Forelimb muscle (tissue), 1 donor: ENCODE measurements at regions not wholly inside any gene's neighbourhood (a gene's known extent, or its start where the extent isn't known, plus 50 kb on each side); places are given as distances from the start of the nearest gene placed in this dataset.

ENCODE experiments used
- DNase-seq: peaks from one replicate; pipeline ENCODE4 v3.0.0-alpha.2; 2013; ENCODE audit warnings: low read depth

DNA sequence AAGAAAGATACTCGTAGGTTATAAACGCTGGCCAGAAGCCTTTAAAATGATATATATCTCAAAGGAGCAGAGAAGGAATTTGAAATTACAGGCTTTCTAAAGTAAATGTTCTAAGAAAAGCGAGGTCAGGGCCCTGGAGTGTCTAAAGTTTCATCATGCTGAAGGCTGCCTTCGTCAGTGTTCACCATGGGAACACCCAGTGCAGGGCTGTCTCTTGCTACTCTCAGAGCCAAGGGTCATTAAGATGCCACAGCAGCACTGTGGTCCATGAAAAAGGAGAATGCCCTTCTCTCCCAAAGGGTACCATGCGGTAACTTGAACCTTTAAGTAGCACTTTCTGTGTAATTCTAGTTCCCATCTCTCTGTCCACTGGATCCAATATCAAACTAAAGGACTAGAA is 174.5 kb upstream of the NWD2 start:
- no peak for DNase-seq

DNA sequence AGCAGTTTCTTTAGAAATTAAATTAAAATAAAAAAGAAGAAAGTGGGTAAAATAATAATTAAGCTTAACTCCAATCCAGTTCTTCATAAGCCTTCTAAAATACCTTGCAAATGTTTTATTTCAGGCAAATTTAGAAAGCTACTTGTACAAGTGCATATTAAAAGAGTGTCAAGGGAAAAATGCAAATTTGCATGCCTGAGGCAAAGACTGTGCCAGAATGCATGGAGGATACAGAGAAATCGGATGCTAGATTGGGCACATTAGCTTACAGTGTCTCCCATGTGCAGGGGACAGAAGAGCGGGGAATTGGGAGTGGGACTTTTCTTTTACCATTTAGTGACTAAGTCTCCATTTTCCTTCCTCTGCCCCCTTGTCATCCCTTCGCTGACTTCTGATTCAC is 173.0 kb upstream of the NWD2 start:
- DNase-seq: no peak

DNA sequence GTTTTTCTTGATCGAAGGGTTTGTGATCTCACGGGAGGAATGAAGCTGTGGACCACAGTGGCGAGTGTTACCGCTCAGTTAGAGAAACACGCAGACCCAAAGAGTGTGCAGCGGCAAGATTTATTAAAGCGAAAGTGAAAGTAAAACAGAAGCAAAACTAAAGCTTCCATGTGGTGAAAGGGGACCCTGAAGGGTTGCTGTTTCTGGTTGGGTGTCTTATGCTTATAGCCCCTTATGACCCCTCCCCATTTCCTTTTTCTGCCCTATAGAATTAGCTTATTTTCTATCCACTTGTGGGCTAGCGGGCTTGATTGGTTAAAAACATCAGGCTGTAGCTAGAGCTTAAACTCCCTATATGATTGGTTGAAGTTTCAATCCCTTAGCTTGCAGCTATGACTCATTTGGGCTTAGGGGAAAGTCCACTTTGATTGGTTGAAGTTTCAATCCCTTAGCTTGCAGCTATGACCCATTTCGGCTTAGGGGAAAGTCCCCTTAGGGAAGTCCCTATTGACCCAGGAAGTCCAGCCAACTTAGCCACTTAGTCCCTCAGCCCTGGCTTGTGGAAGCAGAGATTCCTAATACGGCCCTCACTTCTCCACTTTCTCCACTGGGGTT is 171.2 kb upstream of the NWD2 start:
- DNase-seq: no peak

DNA sequence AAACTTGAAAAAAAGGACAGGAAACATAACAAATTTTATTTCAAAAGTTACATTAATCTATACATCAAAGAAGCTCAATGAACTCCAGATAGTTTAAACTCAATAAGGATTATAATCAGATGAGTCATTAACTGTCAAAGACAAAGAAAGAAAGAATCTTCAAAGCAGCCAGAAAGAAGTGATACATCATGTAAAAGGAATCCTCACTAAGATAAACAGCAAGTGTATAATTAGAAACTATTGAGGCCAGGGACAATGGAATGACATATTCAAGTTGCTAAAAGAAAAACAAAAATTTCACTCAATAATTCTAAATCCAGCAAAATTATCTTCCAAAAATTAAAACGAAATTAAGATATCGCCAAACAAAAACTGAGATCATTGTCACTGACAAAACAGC is 161.6 kb upstream of the NWD2 start:
- no peak for DNase-seq

DNA sequence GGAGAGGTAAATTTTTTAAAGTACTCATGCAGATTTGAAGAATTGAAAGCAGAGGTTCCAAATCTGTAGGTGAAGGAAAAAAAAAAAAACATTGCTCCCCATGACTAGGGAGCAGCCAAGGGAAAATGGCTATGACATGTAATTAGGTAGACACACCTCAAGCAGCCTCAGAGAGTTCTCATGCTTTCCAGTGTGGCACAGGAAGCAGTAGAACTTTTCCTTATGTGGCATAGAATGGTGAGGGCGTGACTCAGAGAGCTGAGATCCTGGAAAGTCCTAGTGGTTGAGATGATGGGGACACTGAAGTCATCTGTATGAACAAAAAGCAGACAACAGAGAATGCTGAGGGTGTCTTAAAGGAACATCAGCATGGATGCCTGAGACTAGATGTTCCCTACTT is 148.6 kb upstream of the NWD2 start:
- no peak for DNase-seq

DNA sequence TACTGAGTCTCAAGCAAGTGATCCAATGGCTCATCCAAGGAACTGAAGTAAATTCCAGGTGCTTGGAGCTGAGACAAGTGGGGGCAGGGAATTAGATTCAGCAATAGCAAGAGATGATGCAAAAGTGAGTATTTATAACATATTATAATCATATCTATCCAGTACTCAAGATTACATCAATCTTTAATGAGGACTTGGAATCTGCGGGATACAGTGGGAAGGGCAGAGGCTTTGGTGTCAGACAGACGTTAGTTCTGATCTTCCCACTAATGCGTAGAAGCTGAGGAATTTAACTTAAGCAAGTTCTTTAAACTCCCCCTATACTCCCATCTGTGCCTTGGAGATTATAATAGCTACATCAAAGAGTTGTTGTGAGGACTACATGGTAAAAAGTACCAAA is 143.4 kb upstream of the NWD2 start:
- DNase-seq: no peak

DNA sequence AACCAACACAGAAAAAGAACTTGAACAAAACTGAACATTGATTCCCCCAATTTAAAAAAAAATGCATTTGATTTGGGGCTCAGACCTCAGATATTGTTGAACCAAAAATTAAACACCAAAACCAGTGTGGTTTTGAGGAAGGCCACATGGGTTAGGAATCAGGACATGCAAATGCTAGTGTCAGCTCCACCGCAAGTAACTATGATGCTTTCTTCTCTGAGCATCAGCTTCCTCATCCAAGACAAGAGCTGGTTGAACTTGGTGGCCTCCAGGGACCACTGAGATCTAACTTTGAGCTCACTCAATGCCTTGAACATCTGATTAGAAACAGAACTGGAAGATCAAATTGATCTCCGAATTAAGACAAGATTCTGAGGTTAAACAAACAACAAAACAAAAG is 142.9 kb upstream of the NWD2 start:
- no peak for DNase-seq

DNA sequence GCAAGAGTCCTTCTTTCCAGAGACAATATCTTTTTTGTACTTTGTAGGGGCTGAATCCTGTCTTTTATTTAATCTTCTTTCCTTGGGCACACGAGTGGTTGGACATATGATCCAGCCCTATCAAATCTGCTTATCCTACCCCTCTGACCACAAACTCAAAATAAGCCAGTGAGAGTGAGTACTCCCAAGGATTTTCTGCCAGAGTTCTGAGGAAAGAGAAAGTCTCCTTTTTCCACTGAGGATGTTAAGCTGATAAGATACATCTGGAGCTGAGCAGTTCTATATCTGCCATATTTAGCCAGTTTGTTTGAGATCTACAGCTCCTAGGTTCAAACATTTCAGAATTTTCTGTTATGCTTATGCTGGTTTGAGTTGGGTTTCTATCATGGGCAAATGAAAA is 134.8 kb upstream of the NWD2 start:
- DNase-seq: no peak

DNA sequence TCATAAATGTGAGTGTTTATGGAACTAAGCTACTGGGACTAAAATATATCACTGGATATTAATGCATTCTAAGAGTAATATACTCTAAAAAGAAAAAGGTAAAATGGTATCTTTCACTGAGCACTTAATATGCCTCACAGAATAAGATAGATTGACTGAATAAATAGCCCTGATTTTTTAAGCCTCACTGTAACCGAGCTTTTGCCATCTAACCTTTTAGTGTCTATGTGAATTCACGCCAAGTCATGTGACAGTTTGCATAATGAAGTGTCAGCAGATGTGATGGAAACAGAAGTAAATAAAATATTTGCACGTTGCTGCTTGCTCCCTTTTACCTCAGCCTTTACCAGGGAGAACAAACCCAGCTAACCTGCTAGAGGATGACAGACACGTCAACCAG is 119.7 kb upstream of the NWD2 start:
- DNase-seq: no peak

DNA sequence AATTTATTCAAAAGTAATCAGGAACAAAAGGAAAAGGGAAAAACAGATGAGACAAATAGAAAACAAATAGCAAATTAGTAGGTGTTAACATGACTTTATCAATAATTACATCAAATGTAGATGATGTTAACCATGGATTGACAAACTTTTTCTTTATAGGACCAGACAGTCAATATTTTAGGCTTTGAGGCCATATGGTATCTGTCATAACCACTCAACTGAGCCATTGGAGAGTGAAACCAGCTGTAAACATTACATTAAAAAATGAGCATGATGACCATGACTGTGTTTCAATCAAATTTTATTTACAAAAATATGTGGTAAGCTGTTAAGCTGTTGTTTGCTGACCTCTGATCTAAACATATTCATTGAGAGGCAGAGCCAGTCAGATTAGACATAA is 118.5 kb upstream of the NWD2 start:
- no peak for DNase-seq

DNA sequence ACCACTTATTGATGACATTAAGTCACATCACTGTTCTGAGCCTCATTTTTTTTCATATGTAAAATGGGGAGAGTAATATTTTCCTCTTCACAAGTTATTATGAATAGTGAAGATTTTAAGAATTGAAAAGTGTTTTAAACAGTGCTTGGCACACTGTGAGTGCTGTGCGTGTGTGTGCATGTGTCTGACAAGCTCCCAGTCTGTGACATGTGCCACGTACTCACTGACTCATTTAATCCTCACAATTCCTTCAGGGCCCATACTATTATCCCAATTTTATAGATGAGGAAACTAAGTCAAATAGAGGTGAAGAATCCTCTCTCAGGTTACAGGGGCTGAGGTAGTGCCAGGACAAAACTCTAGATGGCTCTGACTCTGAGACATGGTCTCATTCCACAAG is 114.1 kb upstream of the NWD2 start:
- DNase-seq: no peak

DNA sequence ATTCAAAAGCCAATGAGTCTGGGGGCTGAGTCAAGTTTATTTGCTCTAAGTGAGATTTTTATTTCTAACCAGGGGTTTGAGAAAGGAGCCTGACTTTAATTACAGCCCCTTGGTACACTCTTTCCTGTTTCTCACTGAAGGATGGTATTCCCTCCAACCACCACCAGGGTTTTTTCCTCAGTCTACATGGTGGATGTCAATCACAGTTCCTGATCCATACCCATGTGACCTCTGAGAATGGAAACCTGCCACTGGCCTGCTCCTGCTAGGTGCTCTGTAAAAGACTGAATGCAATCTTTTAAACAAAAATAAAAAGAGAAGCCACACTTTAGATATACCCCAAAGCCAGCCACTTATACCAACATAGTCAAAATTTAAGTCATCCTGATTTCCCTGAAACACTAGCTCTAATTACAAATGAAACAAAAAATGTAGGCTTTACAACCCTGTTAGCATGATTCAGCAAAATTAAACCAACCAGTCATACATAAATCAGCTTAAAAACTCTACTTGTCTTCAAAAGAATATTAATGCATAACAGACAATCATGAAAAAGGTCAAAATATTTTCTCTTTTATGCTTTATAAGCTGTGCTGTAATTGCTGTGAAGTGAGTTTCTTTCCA is 112.1 kb upstream of the NWD2 start:
- DNase-seq: no peak

DNA sequence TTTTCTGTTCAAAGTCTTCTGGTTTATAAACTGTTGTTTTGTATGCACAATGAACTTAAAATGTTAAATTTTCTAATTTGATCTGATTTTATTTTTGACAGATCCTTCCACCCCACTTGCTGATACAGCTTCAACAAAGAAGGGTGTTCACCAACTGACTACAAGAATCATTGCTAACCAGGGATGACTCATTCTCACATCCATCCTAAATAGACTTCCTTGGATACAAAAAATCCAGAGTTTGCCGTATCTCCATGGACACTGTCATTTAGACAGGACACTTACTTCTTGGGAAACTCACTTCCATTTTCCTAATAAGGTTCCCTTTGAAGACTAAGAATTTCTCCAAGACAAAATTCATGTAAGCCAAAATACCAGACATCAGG is 111.6 kb upstream of the NWD2 start:
- DNase-seq: no peak

DNA sequence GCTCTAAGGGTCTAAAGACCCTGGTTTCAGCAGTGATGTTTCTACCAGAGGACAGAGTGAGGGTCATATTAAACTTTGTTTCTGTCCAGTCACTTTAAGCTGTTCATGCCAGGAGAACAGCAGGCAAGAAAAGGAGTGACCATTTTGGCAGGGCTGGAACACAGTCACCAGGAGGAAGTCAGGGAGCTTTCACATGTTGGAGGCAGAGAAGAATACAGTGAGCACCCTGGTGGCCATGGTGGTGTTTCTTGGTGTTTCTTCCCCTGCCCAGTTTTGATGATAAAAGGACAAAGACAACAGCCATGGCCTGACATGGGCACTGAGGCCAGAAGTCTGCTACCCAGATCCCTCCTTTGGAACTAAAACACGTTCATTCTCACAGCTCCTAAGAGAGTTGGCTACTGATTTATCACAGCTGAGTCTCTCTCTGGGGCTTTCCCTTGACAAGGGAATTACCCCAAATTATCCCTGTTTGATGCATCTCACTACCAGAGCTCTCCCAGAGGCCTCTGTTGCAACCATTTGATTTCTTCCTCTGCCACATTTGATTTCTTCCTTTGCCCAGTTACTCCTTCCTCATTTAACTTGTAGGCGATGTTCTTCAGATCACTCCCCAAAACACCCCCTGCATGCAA is 106.4 kb upstream of the NWD2 start:
- no peak for DNase-seq

DNA sequence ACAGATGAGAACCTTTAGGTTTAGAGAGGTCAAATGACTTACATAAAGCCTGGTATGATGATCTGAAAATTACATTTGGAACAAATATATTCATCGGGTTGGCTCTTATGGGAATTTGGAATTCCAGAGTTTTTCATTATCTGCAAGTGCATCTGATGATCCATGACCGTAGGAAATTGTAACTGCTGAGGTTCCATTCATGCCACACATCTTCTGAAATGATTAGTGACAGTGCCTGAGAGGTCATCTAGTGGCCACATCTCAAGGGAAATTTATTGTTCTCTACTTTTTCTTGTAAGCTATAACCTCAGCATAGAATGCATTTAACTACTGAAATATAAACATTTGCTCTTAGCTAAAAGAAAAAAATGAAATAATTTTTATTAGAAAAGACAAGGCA is 105.8 kb upstream of the NWD2 start:
- DNase-seq: no peak

DNA sequence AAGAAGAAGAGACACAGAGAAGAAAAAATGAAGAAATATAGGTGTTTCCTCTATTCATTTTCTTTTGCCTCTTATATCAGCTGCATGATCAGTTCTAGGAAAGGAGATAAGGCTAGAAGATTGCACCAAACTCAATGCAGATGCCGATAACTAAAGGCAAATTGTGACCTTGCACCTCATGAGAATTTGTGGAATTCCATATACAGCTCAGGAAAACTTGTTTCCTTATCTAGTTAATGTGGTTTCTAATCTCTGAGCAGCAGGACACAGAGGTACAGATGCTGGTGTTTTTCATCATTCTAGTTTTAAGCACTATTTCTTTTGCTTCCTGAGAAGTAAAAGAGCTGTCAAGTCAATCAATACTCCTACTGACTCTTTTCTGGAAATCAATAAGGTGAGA is 104.6 kb upstream of the NWD2 start:
- no peak for DNase-seq

DNA sequence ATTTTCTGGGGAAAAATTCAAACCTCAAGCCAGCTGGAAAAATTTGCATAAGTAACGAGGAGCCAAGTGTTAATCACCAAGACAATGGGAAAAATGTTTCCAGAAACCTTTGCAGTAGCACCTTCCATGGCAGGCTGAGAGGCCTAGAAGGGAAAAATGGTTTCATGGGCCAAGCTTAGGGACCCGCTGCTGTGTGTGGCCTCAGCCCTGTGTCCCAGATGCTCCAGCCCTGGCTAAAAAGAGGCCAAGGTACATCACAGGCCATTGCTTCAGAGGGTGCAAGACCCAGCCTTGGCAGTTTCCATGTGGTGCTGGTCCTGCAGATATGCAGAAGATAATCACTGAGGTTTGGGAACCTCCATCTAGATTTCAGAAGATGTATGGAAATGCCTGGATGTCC is 98.3 kb upstream of the NWD2 start:
- DNase-seq: no peak

DNA sequence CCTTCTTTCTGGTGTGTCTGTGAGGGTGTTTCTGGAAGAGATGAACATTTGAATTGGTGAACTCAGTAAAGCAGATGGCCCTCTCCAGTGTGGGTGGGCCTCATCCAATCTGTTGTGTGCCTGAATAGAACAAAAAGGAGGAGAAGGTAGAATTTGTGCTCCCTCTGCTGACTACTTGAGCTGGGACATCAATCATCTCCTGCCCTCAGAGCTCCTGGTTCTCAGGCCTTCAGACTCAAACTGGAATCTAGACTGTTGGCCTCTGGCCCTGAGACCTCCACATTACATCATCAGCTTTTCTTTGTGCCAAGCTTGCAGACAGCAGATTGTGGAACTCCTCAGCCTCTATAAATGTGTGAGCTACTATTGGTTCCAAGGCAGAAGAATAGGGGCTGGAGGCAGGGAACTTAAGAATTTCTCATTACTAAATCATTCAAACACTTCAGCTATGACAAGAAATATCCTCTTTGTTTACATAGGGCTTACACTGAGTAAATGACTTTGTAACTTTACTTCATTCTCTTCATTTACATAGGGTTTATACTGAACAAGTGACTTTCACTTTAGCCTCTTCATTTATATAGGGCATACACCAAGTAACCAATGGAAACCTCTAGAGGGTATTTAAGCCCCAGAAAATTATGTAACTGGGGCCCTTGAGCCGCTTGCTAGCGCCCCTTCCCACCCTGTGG is 86.9 kb upstream of the NWD2 start:
- no peak for DNase-seq

DNA sequence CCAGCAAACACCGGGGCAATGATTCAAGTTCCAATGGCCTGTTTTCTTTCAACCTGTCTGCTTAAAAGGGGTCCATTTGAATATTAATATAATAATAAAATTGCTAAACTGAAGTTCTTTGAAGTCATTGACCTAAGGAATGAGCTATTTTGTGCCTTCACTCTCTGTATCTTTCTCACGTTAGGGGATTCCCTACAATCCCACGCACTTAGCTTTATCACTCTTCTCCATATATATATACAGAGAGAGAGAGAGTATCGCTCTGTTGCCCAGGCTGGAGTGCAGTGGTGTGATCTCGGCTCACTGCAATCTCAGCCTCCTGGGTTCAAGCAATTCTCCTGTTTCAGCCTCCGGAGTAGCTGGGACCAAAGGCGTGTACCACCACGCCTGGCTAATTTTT is 83.9 kb upstream of the NWD2 start:
- no peak for DNase-seq

DNA sequence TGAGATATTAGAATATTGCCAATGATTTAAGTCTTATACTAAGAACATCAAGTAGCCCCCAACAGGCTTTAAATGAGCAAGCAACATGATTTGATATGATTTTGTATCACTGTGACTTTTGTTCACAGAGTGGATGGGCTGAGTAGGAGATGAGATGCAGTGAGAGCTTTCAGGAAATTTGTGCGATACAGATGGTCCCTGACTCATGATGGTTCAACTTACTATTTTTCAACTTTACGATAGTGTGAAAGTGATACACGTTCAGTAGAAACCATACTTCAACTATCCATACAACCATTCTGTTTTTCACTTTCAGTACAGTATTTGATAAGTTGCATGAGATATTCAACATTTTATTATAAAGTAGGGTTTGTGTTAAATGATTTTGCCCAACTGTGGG is 78.7 kb upstream of the NWD2 start:
- DNase-seq: no peak

DNA sequence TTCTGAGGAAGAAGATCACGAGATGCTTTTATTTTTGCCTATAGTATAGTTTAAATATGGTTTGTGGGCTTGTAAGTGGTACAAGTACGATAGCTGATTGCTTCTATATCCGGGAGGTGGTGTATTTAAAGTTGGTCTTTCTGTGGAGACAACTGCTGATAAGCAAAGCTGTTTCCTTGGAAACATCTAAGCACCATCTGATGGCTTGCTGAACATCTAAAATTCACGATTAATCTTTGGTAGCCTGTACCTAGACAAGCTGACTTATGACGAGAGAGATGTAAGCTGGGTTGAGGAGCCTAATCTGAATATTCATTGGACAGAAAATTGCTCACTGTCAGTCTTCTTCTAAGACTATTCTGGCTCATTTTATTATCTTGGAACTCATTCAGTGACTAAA is 74.6 kb upstream of the NWD2 start:
- no peak for DNase-seq

DNA sequence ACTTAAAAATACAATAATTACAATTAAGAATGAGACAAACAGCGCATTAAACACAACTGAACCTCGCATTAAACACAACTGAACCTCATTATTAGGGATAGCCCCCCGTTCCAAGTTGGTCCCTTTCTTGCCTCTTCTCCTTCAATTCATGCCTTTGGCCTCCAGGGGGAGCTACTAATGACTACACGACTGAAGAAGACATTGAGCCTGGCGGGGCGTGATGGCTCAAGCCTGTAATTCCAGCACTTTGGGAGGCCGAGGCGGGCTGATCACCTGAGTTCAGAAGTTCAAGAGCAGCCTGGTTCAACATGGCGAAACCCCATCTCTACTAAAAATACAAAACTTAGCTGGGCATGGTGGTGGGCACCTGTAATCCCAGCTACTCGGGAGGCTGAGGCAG is 56.4 kb upstream of the NWD2 start:
- DNase-seq: no peak
